Cardiac muscle cell (in vitro differentiated cells and primary cell): ENCODE measurements at regions not wholly inside any gene's neighbourhood (a gene's known extent, or its start where the extent isn't known, plus 50 kb on each side); places are given as distances from the start of the nearest gene placed in this dataset.

Experiments used
- DNase-seq, 2 donors: peaks; one replicate each; pipeline versions ENCODE4 v3.0.0 to v3.0.0-alpha.2; 2010 to 2017; ENCODE audit warnings: low read depth in 1 of 2, low spot score in 1 of 2
- H3K27ac ChIP-seq: fragments of 200-600 bp; sonication (generic); 2 replicates; pipeline ENCODE4 v1.5.1; 2016
- H3K27me3 ChIP-seq: fragments of 200-600 bp; sonication (generic); 2 replicates; pipeline ENCODE4 v1.6.0; 2016; ENCODE audit warnings: control low read depth
- H3K36me3 ChIP-seq: fragments of 200-600 bp; sonication (generic); 2 replicates; pipeline ENCODE4 v1.5.1; 2016; ENCODE audit warnings: control low read depth
- H3K4me1 ChIP-seq: fragments of 200-600 bp; sonication (generic); 2 replicates; pipeline ENCODE4 v1.8.1; 2017; ENCODE audit warnings: low read depth, mild to moderate bottlenecking, mixed run types
- H3K4me3 ChIP-seq: fragments of 200-600 bp; sonication (generic); 2 replicates; pipeline ENCODE4 v1.5.1; 2016; ENCODE audit warnings: mild to moderate bottlenecking
- H3K9me3 ChIP-seq: fragments of 200-600 bp; sonication (generic); 2 replicates; pipeline ENCODE4 v1.5.1; 2017; ENCODE audit warnings: low read depth, mild to moderate bottlenecking, control low read depth
- CTCF ChIP-seq: IDR thresholded peaks from 2 replicates; pipeline ENCODE4 v1.5.1; 2012; ENCODE audit warnings: low read depth, mild to moderate bottlenecking, low read length

GRCh38 chr6:90668141-90668540 lies 81.3 kb upstream of the MAP3K7 start:
- no peaks in the 10 kb centered on the region for H3K36me3 ChIP-seq
- no peak overlapping the region for H3K4me3 ChIP-seq
- no peak for TF ChIP-seq CTCF
- no peak overlapping the region for H3K27ac ChIP-seq
- no peaks in the 10 kb centered on the region for H3K27me3 ChIP-seq
- H3K4me1 ChIP-seq: no peaks in the 10 kb centered on the region
- no peaks in the 10 kb centered on the region for H3K9me3 ChIP-seq
- no peak for DNase-seq

- Histone ChIP-seq H3K4me3 (no peak overlapping the region), H3K4me1 (no peaks in the 10 kb centered on the region)
- no peak for DNase-seq
Measured at GRCh38 chr6:90663873-90664272, 77.0 kb upstream of the MAP3K7 start.

GRCh38 chr6:90663106-90663505 lies 76.2 kb upstream of the MAP3K7 start:
- no peak for TF ChIP-seq CTCF

More at GRCh38 chr6:90663873-90664272, 77.0 kb upstream of the MAP3K7 start:
- no peaks in the 10 kb centered on the region for H3K36me3 ChIP-seq
- no peaks in the 10 kb centered on the region for H3K9me3 ChIP-seq
- no peak for TF ChIP-seq CTCF
- no peaks in the 10 kb centered on the region for H3K27me3 ChIP-seq
- H3K27ac ChIP-seq: no peak overlapping the region

GRCh38 chr6:90660931-90661330 lies 74.1 kb upstream of the MAP3K7 start:
- Histone ChIP-seq H3K27ac (no peak overlapping the region), H3K36me3 (no peaks in the 10 kb centered on the region), H3K4me3 (no peak overlapping the region), H3K4me1 (no peaks in the 10 kb centered on the region), H3K27me3 (no peaks in the 10 kb centered on the region), H3K9me3 (no peaks in the 10 kb centered on the region)
- TF ChIP-seq CTCF: no peak
- no peak for DNase-seq

More at GRCh38 chr6:90663106-90663505, 76.2 kb upstream of the MAP3K7 start:
- no peak overlapping the region for H3K27ac ChIP-seq
- no peaks in the 10 kb centered on the region for H3K27me3 ChIP-seq
- no peak for DNase-seq
- H3K9me3 ChIP-seq: no peaks in the 10 kb centered on the region
- no peak overlapping the region for H3K4me3 ChIP-seq
- no peaks in the 10 kb centered on the region for H3K36me3 ChIP-seq
- no peaks in the 10 kb centered on the region for H3K4me1 ChIP-seq

GRCh38 chr6:90658497-90658896 lies 71.6 kb upstream of the MAP3K7 start:
- H3K4me3 ChIP-seq: no peak overlapping the region
- no peak for DNase-seq

More at GRCh38 chr6:90658497-90658896, 71.6 kb upstream of the MAP3K7 start:
- no peaks in the 10 kb centered on the region for H3K4me1 ChIP-seq
- no peak overlapping the region for H3K27ac ChIP-seq
- no peaks in the 10 kb centered on the region for H3K9me3 ChIP-seq
- H3K36me3 ChIP-seq: no peaks in the 10 kb centered on the region
- H3K27me3 ChIP-seq: no peaks in the 10 kb centered on the region
- no peak for TF ChIP-seq CTCF
